Tibial artery (tissue), 4 donors: ENCODE measurements at regions not wholly inside any gene's neighbourhood (a gene's known extent, or its start where the extent isn't known, plus 50 kb on each side); places are given as distances from the start of the nearest gene placed in this dataset.

Experiments
- DNase-seq, 2 donors: peaks; one replicate each; pipeline ENCODE4 v3.0.0-alpha.2; 2019
- H3K27ac ChIP-seq, 2 donors: fragments of 200-600 bp; sonication (generic) in 1 of 2; 1 replicate in 1 of 2; 2 replicates in 1 of 2; pipeline ENCODE4 v1.5.1; 2018 to 2019; ENCODE audit warnings: mild to moderate bottlenecking in 1 of 2
- H3K27me3 ChIP-seq, 2 donors: fragments of 200-600 bp; sonication (generic) in 1 of 2; one replicate each; pipeline versions ENCODE4 v1.5.1 to v1.6.0; 2016 to 2019
- H3K36me3 ChIP-seq, 3 donors: fragments of 200-600 bp; sonication (generic) in 2 of 3; one replicate each; pipeline ENCODE4 v1.5.1; 2016 to 2019; ENCODE audit warnings: mild to moderate bottlenecking in 2 of 3
- H3K4me1 ChIP-seq, 4 donors: fragments of 200-600 bp; sonication (generic) in 2 of 4; 1 replicate in 3 of 4; 2 replicates in 1 of 4; pipeline ENCODE4 v1.5.1; 2016 to 2019
- H3K4me3 ChIP-seq, 2 donors: fragments of 200-600 bp; sonication (generic) in 1 of 2; 1 replicate in 1 of 2; 2 replicates in 1 of 2; pipeline ENCODE4 v1.5.1; 2018 to 2019; ENCODE audit warnings: mild to moderate bottlenecking in 2 of 2
- H3K9me3 ChIP-seq, 3 donors: fragments of 200-600 bp; sonication (generic) in 1 of 3; one replicate each; pipeline ENCODE4 v1.5.1; 2016 to 2019
- intact Hi-C: fragments of 100-400 bp; cut with DNase I; formaldehyde crosslinking; loops from one replicate; pipeline ENCODE4 v1.15.0; 2023; ENCODE audit warnings: low total_unique reads
- TF ChIP-seq, protein P1 (sequence below), 2 experiments: fragments of 200-600 bp in 1 of 2; fragments of 450-650 bp in 1 of 2; IDR thresholded peaks; one replicate each; pipeline ENCODE4 v1.5.1; 2017 to 2019; ENCODE audit warnings: antibody characterized with exemption in 2 of 2, mild to moderate bottlenecking in 1 of 2, moderate library complexity in 1 of 2

DNA sequence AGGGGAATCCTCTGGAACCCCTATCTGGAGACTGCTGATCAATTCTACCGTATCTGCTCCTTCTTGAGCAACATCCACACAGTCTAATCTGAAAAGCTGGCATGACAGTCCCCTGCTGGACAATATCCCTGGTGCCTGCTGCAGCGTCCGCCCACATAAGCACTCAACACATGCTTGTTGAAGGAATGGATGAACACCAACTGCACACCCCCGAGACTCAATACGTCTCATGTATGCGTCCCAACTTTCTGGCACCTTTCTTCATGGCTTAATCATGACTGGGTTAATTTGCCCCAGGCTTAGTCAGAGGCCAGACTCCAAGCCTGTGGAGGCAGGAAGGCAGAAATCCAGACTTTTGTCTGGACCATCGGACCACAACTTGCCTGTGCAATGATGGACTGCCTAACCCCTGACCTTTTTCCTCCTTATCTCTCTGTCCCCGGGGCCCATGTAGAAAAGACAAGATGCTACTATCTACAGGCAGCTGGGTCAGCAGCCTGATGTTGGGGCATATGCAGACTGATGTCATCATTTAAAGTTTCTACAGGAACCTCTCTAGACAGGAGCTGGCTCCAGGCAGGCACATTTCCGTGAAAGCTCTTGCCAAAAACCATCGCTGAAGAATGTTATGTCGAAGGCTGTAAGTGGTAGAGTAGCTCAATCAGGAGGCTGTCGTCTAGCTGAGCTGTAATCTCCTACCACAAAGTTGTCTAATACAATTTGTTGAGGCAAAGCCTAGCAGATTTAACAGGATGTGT, 114.1 kb upstream of the TPM1 start:
- Histone ChIP-seq H3K27ac (peak overlapping the region; percentile 49 to 67), H3K9me3 (no peaks in the 10 kb centered on the region), H3K36me3 (no peaks in the 10 kb centered on the region), H3K4me1 (peaks cover 0 to 36% (median 19%) of the 10 kb centered on the region in 4 donors), H3K27me3 (no peaks in the 10 kb centered on the region), H3K4me3 (no peak overlapping the region)
- peak in 1 of 2 donors; percentile 72 for DNase-seq
- intact Hi-C loops, result no loop called here
- TF ChIP-seq, protein P1, sequence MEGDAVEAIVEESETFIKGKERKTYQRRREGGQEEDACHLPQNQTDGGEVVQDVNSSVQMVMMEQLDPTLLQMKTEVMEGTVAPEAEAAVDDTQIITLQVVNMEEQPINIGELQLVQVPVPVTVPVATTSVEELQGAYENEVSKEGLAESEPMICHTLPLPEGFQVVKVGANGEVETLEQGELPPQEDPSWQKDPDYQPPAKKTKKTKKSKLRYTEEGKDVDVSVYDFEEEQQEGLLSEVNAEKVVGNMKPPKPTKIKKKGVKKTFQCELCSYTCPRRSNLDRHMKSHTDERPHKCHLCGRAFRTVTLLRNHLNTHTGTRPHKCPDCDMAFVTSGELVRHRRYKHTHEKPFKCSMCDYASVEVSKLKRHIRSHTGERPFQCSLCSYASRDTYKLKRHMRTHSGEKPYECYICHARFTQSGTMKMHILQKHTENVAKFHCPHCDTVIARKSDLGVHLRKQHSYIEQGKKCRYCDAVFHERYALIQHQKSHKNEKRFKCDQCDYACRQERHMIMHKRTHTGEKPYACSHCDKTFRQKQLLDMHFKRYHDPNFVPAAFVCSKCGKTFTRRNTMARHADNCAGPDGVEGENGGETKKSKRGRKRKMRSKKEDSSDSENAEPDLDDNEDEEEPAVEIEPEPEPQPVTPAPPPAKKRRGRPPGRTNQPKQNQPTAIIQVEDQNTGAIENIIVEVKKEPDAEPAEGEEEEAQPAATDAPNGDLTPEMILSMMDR (IDR thresholded peaks at IDR 0.05), result peak; percentile 27 to 30

DNA sequence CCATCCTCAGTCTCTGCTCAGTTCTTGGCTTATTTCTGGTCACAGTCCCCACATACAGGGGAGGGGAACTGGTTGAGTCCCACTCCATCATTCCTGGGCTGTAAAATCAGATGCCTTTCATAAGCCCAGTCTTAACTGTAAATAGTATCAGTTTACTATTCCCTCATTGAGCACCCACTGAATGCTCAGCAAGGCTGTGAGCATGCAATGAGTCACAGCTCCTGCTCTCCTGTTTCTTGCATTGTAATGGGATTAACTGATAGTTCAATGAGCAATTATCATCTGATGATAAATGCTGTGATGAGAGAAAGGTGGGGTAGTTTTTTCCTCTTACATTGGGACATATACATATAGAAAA, 113.6 kb upstream of the TPM1 start:
- intact Hi-C loops, result no loop called here
- TF ChIP-seq, protein P1 (IDR thresholded peaks at IDR 0.05), result no peak
- DNase-seq, result no peak
- Histone ChIP-seq H3K9me3 (no peaks in the 10 kb centered on the region), H3K4me3 (no peak overlapping the region), H3K4me1 (peaks cover 0 to 42% (median 22%) of the 10 kb centered on the region in 4 donors), H3K27ac (peak overlapping the region; percentile 49 to 67), H3K27me3 (no peaks in the 10 kb centered on the region), H3K36me3 (no peaks in the 10 kb centered on the region)

DNA sequence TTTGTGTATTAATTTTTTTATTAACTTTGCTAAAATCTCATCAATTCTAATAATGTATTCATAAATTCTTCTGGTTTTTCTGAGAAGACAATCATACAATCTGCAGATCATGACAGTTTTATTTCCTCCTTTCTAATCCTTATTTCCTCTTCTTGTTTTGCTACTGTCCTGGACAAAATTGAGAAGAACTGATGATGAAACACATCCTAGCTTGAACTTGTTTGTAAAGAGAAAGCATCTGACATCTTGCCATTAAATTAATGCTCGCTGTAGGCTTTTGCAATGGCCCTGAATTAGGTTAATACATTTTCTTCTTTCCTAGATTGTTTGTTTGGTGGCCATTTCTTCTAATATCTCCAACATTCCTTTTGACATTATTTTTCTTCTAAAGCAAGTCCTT, 110.9 kb upstream of the TPM1 start:
- TF ChIP-seq, protein P1 (IDR thresholded peaks at IDR 0.05), result no peak
- H3K27ac ChIP-seq, result peak overlapping the region in 1 of 2 donors; percentile 80
- no peak overlapping the region for H3K4me3 ChIP-seq
- H3K27me3 ChIP-seq, result no peaks in the 10 kb centered on the region
- intact Hi-C loops, result no loop called here
- no peaks in the 10 kb centered on the region for H3K36me3 ChIP-seq
- H3K9me3 ChIP-seq, result no peaks in the 10 kb centered on the region
- H3K4me1 ChIP-seq, result peaks cover 0 to 61% (median 35%) of the 10 kb centered on the region in 4 donors
- DNase-seq, result no peak

DNA sequence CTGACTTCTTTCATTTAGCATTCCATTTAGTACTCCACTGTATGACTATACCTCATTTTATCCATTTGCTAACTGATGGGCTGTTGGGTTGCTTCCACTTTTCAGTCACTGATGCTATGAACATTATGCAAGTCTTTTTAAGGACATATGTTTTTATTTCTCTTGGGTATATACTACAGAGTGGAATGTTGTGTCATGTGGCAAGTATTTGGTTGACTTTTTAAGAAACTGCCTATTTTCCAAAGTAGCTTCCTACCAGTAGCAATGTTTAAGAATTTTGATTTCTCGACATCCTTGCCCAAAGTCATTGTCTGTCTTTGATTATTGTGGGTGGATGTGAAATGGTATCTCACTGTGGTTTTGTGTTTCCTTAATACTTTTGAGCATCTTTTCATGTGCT, 110.1 kb upstream of the TPM1 start:
- DNase-seq, result no peak
- intact Hi-C loops, result no loop called here
- TF ChIP-seq, protein P1 (IDR thresholded peaks at IDR 0.05), result no peak
- Histone ChIP-seq H3K9me3 (no peaks in the 10 kb centered on the region), H3K36me3 (no peaks in the 10 kb centered on the region), H3K27ac (peak overlapping the region; percentile 53 to 80), H3K4me1 (peaks cover 0 to 61% (median 35%) of the 10 kb centered on the region in 4 donors), H3K27me3 (no peaks in the 10 kb centered on the region), H3K4me3 (no peak overlapping the region)

DNA sequence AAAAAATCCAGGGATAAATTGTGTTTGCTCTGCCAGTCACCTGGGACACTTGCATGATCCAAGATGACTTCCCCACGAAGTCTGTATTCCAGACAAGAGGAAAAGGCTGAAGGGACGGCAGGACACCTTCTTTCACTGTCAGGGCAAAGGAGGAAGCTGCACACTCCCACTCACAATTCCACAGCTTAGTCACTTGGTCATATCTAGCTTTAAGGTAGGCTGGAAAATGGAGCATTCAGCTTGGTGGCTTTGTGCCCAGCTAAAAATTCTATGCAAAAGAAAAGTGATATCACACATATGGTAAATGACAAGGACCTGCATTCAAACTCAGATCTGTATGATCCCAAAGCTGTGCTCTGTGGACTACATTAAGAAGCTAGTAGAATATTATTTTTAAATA, 109.2 kb upstream of the TPM1 start:
- no peak for DNase-seq
- H3K27ac ChIP-seq, result peak overlapping the region; percentile 53 to 80
- TF ChIP-seq, protein P1 (IDR thresholded peaks at IDR 0.05), result no peak
- peaks cover 0 to 53% (median 33%) of the 10 kb centered on the region in 4 donors for H3K4me1 ChIP-seq
- no peak overlapping the region for H3K4me3 ChIP-seq
- no peaks in the 10 kb centered on the region for H3K9me3 ChIP-seq
- intact Hi-C loops, result no loop called here
- no peaks in the 10 kb centered on the region for H3K27me3 ChIP-seq
- H3K36me3 ChIP-seq, result no peaks in the 10 kb centered on the region
